ENCODE measurements at regions not wholly inside any gene's neighbourhood (a gene's known extent, or its start where the extent isn't known, plus 50 kb on each side); places are given as distances from the start of the nearest gene placed in this dataset.
A peak's percentile ranks its signal among the peaks of the same experiment; 100 is the strongest.
"Not testable (repeated sequence)": the region's sequence is repeated elsewhere in the genome, so short reads cannot be mapped to it uniquely, and the experiment has no call there.

- ATAC-seq: no peak
Observed at GRCh38 chr12:68479896-68480291, 130.8 kb upstream of the RAP1B start.

GRCh38 chr12:68480526-68480925 lies 130.2 kb upstream of the RAP1B start:
- peak; percentile 42 to 52 for ATAC-seq

GRCh38 chr12:68481181-68481941 lies 129.3 kb upstream of the RAP1B start:
- peak; percentile 56 for ATAC-seq

- ATAC-seq: no peak
Observed at GRCh38 chr12:68482014-68482413, 128.7 kb upstream of the RAP1B start.

- peak; percentile 50 to 54 for ATAC-seq
Observed at GRCh38 chr12:68482660-68483059, 128.0 kb upstream of the RAP1B start.

GRCh38 chr12:68483592-68484383 lies 126.9 kb upstream of the RAP1B start:
- peak; percentile 40 to 41 for ATAC-seq

- not testable (repeated sequence) for ATAC-seq
Observed at GRCh38 chr12:68484578-68484977, 126.1 kb upstream of the RAP1B start.

- ATAC-seq: not testable (repeated sequence)
Observed at GRCh38 chr12:68486449-68486848, 124.2 kb upstream of the RAP1B start.

GRCh38 chr12:68487721-68488309 lies 122.9 kb upstream of the RAP1B start:
- ATAC-seq: no peak

- ATAC-seq: no peak
Observed at GRCh38 chr12:68489273-68489672, 121.4 kb upstream of the RAP1B start.

- ATAC-seq: no peak
Observed at GRCh38 chr12:68490476-68490875, 120.2 kb upstream of the RAP1B start.

- ATAC-seq: no peak
Observed at GRCh38 chr12:68491204-68491960, 119.3 kb upstream of the RAP1B start.

GRCh38 chr12:68495336-68496070 lies 115.2 kb upstream of the RAP1B start:
- no peak for ATAC-seq

- ATAC-seq: peak; percentile 71 to 76
Observed at GRCh38 chr12:68497107-68497506, 113.6 kb upstream of the RAP1B start.

GRCh38 chr12:68497702-68498101 lies 113.0 kb upstream of the RAP1B start:
- ATAC-seq: peak; percentile 83 to 84

GRCh38 chr12:68498736-68499135 lies 112.0 kb upstream of the RAP1B start:
- no peak for ATAC-seq

GRCh38 chr12:68499616-68500015 lies 111.1 kb upstream of the RAP1B start:
- ATAC-seq: no peak

GRCh38 chr12:68501226-68501625 lies 109.5 kb upstream of the RAP1B start:
- no peak for ATAC-seq

GRCh38 chr12:68505970-68506369 lies 104.7 kb upstream of the RAP1B start:
- ATAC-seq: no peak

- ATAC-seq: no peak
Observed at GRCh38 chr12:68506619-68507018, 104.1 kb upstream of the RAP1B start.

- ATAC-seq: no peak
Observed at GRCh38 chr12:68507657-68508056, 103.0 kb upstream of the RAP1B start.

- ATAC-seq: no peak
Observed at GRCh38 chr12:68508576-68508975, 102.1 kb upstream of the RAP1B start.

Measured in activated CD4-positive, CD25-positive, alpha-beta regulatory T cell treated with anti-CD3 and anti-CD28 coated beads, Interleukin-2, amount 50 U/mL, for 24 hours (primary cell).